GM18507 (cell line): ENCODE measurements at regions not wholly inside any gene's neighbourhood (a gene's known extent, or its start where the extent isn't known, plus 50 kb on each side); places are given as distances from the start of the nearest gene placed in this dataset.

Experiments
- DNase-seq: peaks from one replicate; pipeline ENCODE4 v3.0.0; 2011; ENCODE audit warnings: low read depth; ENCODE audit not compliant: insufficient read length; ENCODE audit errors: extremely low spot score
- FAIRE-seq: peaks from 2 replicates; lab custom pipeline; 2011; peaks lifted over from hg19 to GRCh38; lab: Jason Lieb, UNC

- FAIRE-seq (no peak), DNase-seq (no peak)
These were observed 536.6 kb upstream of the CAMK1G start for GRCh38 chr1:209046935-209047334.

GRCh38 chr1:209048941-209049669, 534.4 kb upstream of the CAMK1G start:
- no peak for DNase-seq
- no peak for FAIRE-seq

- FAIRE-seq (no peak), DNase-seq (no peak)
These were observed 531.9 kb upstream of the CAMK1G start for GRCh38 chr1:209051570-209051969.

GRCh38 chr1:209053587-209053986, 529.9 kb upstream of the CAMK1G start:
- no peak for DNase-seq
- FAIRE-seq: no peak

GRCh38 chr1:209057083-209057482, 526.4 kb upstream of the CAMK1G start:
- FAIRE-seq: no peak

GRCh38 chr1:209057901-209058300, 525.6 kb upstream of the CAMK1G start:
- FAIRE-seq: no peak

More at GRCh38 chr1:209057083-209057482, 526.4 kb upstream of the CAMK1G start:
- no peak for DNase-seq

GRCh38 chr1:209059376-209059775, 524.1 kb upstream of the CAMK1G start:
- DNase-seq (no peak), FAIRE-seq (no peak)

More at GRCh38 chr1:209057901-209058300, 525.6 kb upstream of the CAMK1G start:
- no peak for DNase-seq

GRCh38 chr1:209059981-209060380, 523.5 kb upstream of the CAMK1G start:
- DNase-seq: no peak
- no peak for FAIRE-seq

- FAIRE-seq (no peak), DNase-seq (no peak)
These were observed 521.4 kb upstream of the CAMK1G start for GRCh38 chr1:209062081-209062620.

GRCh38 chr1:209062863-209063262, 520.7 kb upstream of the CAMK1G start:
- FAIRE-seq (peak; percentile 44), DNase-seq (no peak)

GRCh38 chr1:209063767-209064659, 519.5 kb upstream of the CAMK1G start:
- peak; percentile 35 for FAIRE-seq
- no peak for DNase-seq

- DNase-seq: no peak
- FAIRE-seq: no peak
These were observed 518.4 kb upstream of the CAMK1G start for GRCh38 chr1:209064850-209065706.

GRCh38 chr1:209072481-209072880, 511.0 kb upstream of the CAMK1G start:
- FAIRE-seq: no peak
- DNase-seq: no peak

GRCh38 chr1:209073879-209074278, 509.6 kb upstream of the CAMK1G start:
- FAIRE-seq (no peak), DNase-seq (no peak)

GRCh38 chr1:209074575-209075250, 508.8 kb upstream of the CAMK1G start:
- DNase-seq (no peak), FAIRE-seq (no peak)

- DNase-seq: no peak
- peak; percentile 54 for FAIRE-seq
These were observed 506.8 kb upstream of the CAMK1G start for GRCh38 chr1:209076688-209077087.

GRCh38 chr1:209080170-209080781, 503.2 kb upstream of the CAMK1G start:
- FAIRE-seq (no peak), DNase-seq (no peak)

GRCh38 chr1:209086486-209087192, 496.9 kb upstream of the CAMK1G start:
- DNase-seq (peak; percentile 28), FAIRE-seq (peak; percentile 97)
